Gastroesophageal sphincter (tissue), 3 donors: ENCODE measurements at regions not wholly inside any gene's neighbourhood (a gene's known extent, or its start where the extent isn't known, plus 50 kb on each side); places are given as distances from the start of the nearest gene placed in this dataset.

ENCODE experiments used
- EP300 ChIP-seq: sonication (generic); formaldehyde crosslinking; IDR thresholded peaks from one replicate; pipeline ENCODE4 v1.6.1; 2017; ENCODE audit warnings: antibody characterized with exemption, mild to moderate bottlenecking
- POLR2A ChIP-seq, 2 donors: fragments of 450-650 bp; IDR thresholded peaks; one replicate each; pipeline ENCODE4 v1.6.1; 2017; ENCODE audit warnings: antibody characterized with exemption in 2 of 2, mild to moderate bottlenecking in 2 of 2, moderate library complexity in 1 of 2
- POLR2AphosphoS5 ChIP-seq: sonication (generic); formaldehyde crosslinking; IDR thresholded peaks from one replicate; pipeline ENCODE4 v1.6.1; 2017; ENCODE audit warnings: antibody characterized with exemption
- TF ChIP-seq, protein P1 (sequence below), 4 experiments: fragments of 200-600 bp in 2 of 4; fragments of 450-650 bp in 2 of 4; sonication (generic) in 1 of 4; IDR thresholded peaks; one replicate each; pipeline ENCODE4 v1.5.1; 2017 to 2019; ENCODE audit warnings: antibody characterized with exemption in 4 of 4, mild to moderate bottlenecking in 2 of 4, moderate library complexity in 2 of 4

DNA sequence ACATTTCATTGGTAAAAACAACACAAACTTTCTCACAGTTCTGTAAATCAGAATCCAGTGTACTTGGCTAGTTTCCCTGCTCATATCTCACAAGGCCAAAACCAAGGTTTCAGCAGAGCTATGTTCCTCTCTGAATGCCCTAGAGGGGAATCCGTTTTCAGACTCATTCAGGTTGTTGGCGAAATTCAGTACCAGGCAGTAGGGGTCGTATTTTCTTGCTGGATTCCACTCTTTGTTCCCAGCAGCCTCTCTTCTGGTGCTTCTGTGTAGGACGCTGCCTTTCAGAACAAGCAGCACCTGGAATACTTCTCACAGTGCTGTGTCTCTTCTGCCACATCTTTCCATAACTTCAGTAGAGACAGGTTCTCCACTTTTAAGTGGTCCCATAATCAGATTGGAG is 351.9 kb downstream of the PCDH18 start:
- TF ChIP-seq EP300 (no peak), POLR2AphosphoS5 (no peak), POLR2A (IDR thresholded peaks at IDR 0.05) (no peak)
- TF ChIP-seq, protein P1, sequence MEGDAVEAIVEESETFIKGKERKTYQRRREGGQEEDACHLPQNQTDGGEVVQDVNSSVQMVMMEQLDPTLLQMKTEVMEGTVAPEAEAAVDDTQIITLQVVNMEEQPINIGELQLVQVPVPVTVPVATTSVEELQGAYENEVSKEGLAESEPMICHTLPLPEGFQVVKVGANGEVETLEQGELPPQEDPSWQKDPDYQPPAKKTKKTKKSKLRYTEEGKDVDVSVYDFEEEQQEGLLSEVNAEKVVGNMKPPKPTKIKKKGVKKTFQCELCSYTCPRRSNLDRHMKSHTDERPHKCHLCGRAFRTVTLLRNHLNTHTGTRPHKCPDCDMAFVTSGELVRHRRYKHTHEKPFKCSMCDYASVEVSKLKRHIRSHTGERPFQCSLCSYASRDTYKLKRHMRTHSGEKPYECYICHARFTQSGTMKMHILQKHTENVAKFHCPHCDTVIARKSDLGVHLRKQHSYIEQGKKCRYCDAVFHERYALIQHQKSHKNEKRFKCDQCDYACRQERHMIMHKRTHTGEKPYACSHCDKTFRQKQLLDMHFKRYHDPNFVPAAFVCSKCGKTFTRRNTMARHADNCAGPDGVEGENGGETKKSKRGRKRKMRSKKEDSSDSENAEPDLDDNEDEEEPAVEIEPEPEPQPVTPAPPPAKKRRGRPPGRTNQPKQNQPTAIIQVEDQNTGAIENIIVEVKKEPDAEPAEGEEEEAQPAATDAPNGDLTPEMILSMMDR (IDR thresholded peaks at IDR 0.05) = no peak
